ENCODE measurements at regions not wholly inside any gene's neighbourhood (a gene's known extent, or its start where the extent isn't known, plus 50 kb on each side); places are given as distances from the start of the nearest gene placed in this dataset.
A peak's percentile ranks its signal among the peaks of the same experiment; 100 is the strongest.

DNA sequence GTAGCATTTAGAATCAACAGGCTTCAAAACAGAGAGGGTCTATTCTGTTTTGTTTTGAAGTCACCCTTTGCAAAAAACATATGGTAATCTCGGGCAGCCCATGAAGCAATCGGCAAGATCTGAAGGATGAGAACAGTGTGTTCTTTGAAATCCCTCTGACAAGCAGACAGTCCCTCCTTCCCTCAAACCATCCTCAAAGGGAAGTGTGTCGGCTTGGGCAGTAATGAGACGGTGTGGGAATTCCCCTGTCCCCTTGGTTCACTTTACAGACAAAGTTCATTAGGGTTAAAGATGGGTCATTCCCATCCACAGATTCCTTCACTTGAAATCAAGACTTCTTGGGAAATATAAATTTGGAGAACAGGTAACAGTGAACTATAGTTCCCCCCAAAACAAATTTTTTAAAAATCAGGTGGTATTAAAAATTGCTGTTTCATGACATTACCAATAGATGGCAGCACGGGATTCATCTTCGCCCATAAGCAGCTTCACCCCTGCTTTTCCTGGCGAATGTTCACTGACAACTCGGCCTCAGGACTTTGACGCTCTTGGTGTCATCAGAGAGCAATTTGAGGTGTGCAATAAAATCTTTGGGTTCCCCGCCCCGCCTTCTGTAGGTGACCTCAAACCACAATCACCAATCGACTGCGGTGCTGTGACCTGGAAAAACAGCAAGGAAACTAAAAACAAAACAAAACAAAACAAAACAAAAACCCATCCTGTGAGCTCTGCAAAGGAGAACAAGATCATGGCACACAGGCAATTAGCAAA, 159.3 kb upstream of the TNFAIP3 start:
- H3K27ac ChIP-seq (ENCODE audit: low read length), result peak overlapping the region; percentile 88; the same call in 1 of the 2 replicates

DNA sequence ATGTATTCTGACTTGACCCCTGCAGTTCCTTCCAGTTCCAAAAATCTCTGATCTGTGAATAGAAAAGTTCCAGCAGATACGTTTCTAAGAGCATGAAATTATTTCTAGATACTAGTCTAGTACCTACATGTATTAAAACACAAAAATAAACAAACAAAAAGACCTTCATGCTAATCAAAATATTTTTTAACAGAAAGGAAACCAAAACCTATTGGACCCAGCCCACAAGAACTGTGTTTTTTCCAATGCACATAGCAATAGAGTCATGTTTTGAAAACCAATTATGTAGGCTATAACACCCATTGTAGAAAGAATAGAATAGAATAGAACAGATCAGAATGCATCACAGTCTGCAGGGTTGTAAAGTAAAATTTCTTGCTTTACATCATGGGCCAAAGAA, 158.6 kb upstream of the TNFAIP3 start:
- Histone ChIP-seq H4K20me1 (ENCODE audit: low read length) (no peaks in the 10 kb centered on the region), H3K9me2 (replicated peaks; ENCODE audit: low read length) (no peaks in the 10 kb centered on the region), H3K79me2 (ENCODE audit: low read length) (no peaks in the 10 kb centered on the region), H2AFZ (ENCODE audit: low read length) (peak overlapping the region; percentile 77; the same call in 1 of the 2 replicates), H3K36me3 (ENCODE audit: low read depth, low read length) (no peaks in the 10 kb centered on the region), H3K27me3 (ENCODE audit: low read length) (no peaks in the 10 kb centered on the region), H3K9me3 (ENCODE audit: low read length) (no peaks in the 10 kb centered on the region), H3F3A (ENCODE audit: low read length, unreplicated experiment) (no peaks in the 10 kb centered on the region), H3K4me1 (ENCODE audit: insufficient read depth, low read length) (peaks cover 32% of the 10 kb centered on the region), H3K4me3 (ENCODE audit: low read length) (no peak overlapping the region; the same call in 1 of the 2 replicates), H3K9ac (ENCODE audit: low read length) (no peak overlapping the region), H3K4me2 (ENCODE audit: low read length) (peak overlapping the region; percentile 66), H3K27ac (ENCODE audit: low read length) (peak overlapping the region; percentile 88)
- TF ChIP-seq EZH2phosphoT487 (IDR thresholded peaks at IDR 0.05; ENCODE audit: borderline replicate concordance, low read length) (no peak), EZH2 (IDR thresholded peaks at IDR 0.05; ENCODE audit: low read length, unreplicated experiment) (no peak)
- TF ChIP-seq, protein P1, sequence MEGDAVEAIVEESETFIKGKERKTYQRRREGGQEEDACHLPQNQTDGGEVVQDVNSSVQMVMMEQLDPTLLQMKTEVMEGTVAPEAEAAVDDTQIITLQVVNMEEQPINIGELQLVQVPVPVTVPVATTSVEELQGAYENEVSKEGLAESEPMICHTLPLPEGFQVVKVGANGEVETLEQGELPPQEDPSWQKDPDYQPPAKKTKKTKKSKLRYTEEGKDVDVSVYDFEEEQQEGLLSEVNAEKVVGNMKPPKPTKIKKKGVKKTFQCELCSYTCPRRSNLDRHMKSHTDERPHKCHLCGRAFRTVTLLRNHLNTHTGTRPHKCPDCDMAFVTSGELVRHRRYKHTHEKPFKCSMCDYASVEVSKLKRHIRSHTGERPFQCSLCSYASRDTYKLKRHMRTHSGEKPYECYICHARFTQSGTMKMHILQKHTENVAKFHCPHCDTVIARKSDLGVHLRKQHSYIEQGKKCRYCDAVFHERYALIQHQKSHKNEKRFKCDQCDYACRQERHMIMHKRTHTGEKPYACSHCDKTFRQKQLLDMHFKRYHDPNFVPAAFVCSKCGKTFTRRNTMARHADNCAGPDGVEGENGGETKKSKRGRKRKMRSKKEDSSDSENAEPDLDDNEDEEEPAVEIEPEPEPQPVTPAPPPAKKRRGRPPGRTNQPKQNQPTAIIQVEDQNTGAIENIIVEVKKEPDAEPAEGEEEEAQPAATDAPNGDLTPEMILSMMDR (conservative IDR thresholded peaks at IDR 0.05; ENCODE audit: low read depth, low read length), result no peak
- ChIA-PET CTCF (interaction anchor here (0.6 to 1.1 kb wide), 4 partner anchors 10 to 397 kb away, joined by 3 read pairs; partner anchors contain the start of gene TNFAIP3), POLR2A (ENCODE audit: unreplicated experiment) (interaction anchor here (0.6 to 0.7 kb wide), 2 partner anchors 92 to 143 kb away, joined by 3 to 6 read pairs; no protein-coding TSS in a partner anchor)
- intact Hi-C loops (cut with micrococcal nuclease), result loop anchor here (1.0 to 5.0 kb wide), 4 partner anchors 99 to 399 kb away; partner anchors contain the start of gene PERP
- no TSS peak for BruUV-seq (replicated peaks)
- DNase-seq, result no peak
- ATAC-seq, result no peak

More for the DNA sequence above, 159.3 kb upstream of the TNFAIP3 start:
- Histone ChIP-seq H3K9ac (ENCODE audit: low read length) (no peak overlapping the region), H2AFZ (ENCODE audit: low read length) (peak overlapping the region; percentile 77), H3K9me3 (ENCODE audit: low read length) (no peaks in the 10 kb centered on the region), H3K27me3 (ENCODE audit: low read length) (no peaks in the 10 kb centered on the region), H3K4me3 (ENCODE audit: low read length) (peak overlapping the region; percentile 29; the same call in 1 of the 2 replicates), H3K36me3 (ENCODE audit: low read depth, low read length) (no peaks in the 10 kb centered on the region), H3K9me2 (replicated peaks; ENCODE audit: low read length) (no peaks in the 10 kb centered on the region), H3K4me1 (ENCODE audit: insufficient read depth, low read length) (peaks cover 32% of the 10 kb centered on the region), H3K4me2 (ENCODE audit: low read length) (peak overlapping the region; percentile 66), H3K79me2 (ENCODE audit: low read length) (no peaks in the 10 kb centered on the region), H4K20me1 (ENCODE audit: low read length) (no peaks in the 10 kb centered on the region), H3F3A (ENCODE audit: low read length, unreplicated experiment) (no peaks in the 10 kb centered on the region)
- CTCF ChIA-PET, result interaction anchor here (0.6 to 1.1 kb wide), 3 partner anchors 9 to 161 kb away, joined by 3 read pairs; partner anchors contain the start of gene TNFAIP3
- ATAC-seq, result peak; percentile 56
- TF ChIP-seq EZH2 (IDR thresholded peaks at IDR 0.05; ENCODE audit: low read length, unreplicated experiment), result no peak
- TF ChIP-seq, protein P1 (conservative IDR thresholded peaks at IDR 0.05; ENCODE audit: low read depth, low read length), result peak; percentile 73
- peak; percentile 73 for DNase-seq
- no TSS peak for BruUV-seq (replicated peaks)
- intact Hi-C loops (cut with micrococcal nuclease), result loop anchor here (1.0 to 5.0 kb wide), 4 partner anchors 100 to 400 kb away; partner anchors contain the start of gene PERP
- POLR2A ChIA-PET (ENCODE audit: unreplicated experiment), result interaction anchor here (0.6 to 0.7 kb wide), 2 partner anchors 92 to 143 kb away, joined by 3 to 6 read pairs; no protein-coding TSS in a partner anchor

Measured in PC-3 (cell line).